HG03064 (cell line): ENCODE measurements at regions not wholly inside any gene's neighbourhood (a gene's known extent, or its start where the extent isn't known, plus 50 kb on each side); places are given as distances from the start of the nearest gene placed in this dataset.
"Not testable (repeated sequence)": the region's sequence is repeated elsewhere in the genome, so short reads cannot be mapped to it uniquely, and the experiment has no call there.

Experiments used
- ATAC-seq: cut with Tn5 transposase; IDR thresholded peaks from one replicate; pipeline ENCODE4 v1.9.1; 2021; ENCODE audit warnings: low read depth; ENCODE audit not compliant: unreplicated experiment

DNA sequence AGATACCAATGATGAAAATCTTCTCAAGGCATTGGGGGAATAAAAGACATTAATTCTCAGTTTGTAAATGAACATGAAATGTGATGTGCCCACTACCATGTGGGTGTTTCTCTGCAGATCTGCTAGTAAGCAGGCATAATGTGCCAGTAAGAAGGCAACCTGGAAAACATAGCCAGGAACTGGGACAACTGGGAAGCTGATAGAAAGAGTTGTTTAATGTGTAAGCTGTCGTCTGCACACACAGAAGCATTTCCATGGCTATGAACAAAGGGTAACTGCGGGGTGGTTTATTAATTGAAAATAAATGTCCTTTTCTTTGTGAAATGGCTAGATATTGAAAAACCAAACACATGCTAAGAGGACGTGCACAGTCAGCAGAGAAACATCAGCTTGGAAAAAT, 52.0 kb downstream of the ZC3H11B start:
- ATAC-seq = no peak

- ATAC-seq = no peak
Measured at GRCh38 chr1:219559899-219560298, 53.0 kb downstream of the ZC3H11B start.

DNA sequence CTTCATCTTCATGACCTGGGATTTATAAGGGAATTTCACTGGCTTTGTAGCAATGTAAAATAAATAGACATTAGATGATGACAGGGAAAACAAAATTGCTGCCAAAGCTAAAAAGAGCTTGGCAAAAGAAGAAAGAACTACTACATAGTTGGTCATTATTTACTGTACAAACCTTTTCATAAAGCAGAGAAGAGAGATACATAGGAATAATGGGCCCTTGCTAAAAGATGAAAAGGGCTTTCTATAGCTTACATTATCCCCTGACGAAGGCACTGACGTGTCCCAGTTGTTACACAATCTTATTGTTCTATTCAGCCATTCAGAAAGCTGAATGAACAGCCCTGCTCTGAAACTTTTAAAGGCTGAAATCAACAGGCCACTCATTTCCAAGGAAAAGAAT, 57.1 kb downstream of the ZC3H11B start:
- no peak for ATAC-seq

DNA sequence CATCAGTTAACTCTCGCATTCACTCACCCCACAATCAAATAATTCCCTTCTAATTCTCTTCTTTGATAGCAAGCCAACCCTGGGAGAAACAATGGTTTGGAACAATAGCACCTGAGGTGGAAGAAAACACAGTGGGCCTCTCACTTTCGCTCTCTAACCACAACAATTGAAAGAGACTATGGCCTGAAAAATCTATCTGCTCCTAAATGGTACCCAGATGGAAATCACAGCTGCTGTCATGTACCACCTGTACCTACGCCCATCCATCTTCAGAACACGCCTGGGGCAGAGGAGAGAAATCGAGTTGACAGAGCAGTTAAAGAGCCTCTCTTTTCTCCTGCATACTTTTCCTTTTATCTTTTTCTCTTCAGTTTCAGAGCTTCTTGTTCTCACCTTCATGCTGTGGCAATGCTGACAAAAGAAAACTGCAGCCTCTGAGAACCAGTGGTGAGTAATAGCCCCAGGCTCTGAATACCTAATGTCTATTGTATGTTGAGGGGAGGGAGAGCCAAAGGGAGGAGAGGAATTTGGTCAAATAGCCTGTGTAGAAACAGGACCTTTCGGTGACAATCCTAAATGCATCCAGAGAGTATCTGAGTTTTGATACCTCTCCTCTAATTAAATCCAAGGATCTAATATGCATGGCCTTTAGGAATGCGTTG, 57.7 kb downstream of the ZC3H11B start:
- ATAC-seq = no peak

- ATAC-seq = no peak
Measured at GRCh38 chr1:219553934-219554502, 58.9 kb downstream of the ZC3H11B start.

GRCh38 chr1:219550201-219550600, 62.7 kb downstream of the ZC3H11B start:
- no peak for ATAC-seq

DNA sequence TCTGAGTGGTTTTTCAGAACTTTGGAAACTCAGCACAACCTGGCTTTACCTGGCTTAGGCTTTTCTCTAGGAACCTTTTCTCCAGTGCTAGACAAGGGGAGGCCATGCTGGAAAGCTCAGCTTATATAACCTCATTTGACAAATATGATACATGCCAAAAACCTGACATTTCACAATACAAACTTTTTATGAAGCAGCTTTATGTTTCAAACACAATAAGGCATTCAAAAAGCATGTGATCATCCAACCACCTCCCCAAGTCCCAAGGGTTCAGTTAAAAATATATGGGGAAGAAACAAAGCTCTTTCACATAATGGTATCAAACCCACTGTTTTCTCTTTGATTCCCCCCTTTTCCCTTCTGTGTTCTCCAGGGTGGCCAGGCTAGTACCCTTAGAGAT, 63.7 kb downstream of the ZC3H11B start:
- ATAC-seq = no peak

- no peak for ATAC-seq
Measured at GRCh38 chr1:219548386-219548785, 64.5 kb downstream of the ZC3H11B start.

- not testable (repeated sequence) for ATAC-seq
Measured at GRCh38 chr1:219545756-219546155, 67.1 kb downstream of the ZC3H11B start.

GRCh38 chr1:219544163-219544846, 68.6 kb downstream of the ZC3H11B start:
- ATAC-seq = no peak

DNA sequence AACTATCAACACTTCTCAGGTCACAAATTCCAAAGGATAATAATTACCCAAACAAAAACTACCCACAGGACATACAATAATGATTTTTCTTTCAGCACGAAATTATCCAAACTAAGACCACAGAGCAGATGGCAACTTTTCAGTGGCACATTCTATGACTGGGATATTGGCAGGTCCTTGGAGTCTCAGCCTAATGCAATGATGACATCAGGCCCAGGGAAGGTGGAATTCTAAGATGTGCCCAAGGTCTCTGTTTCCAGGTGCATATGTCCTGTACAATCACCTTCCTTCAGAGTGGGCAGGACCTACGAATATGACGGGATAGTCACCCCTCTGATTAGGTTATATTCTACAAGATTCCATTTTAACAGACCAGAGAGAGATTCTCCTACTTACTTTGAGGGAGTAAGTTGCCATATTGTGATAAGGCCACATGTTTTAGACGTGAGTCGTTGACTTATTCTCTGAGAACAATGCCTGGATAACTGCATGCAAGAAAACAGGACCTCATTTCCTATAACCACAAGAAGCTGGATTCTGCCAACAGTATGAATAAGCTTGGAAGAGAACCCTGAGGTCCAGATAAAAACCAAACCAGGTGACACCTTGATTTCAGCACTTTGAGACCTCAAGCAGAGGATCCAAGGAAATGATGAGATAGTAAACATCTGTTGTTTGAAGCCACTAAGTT, 69.9 kb downstream of the ZC3H11B start:
- no peak for ATAC-seq

DNA sequence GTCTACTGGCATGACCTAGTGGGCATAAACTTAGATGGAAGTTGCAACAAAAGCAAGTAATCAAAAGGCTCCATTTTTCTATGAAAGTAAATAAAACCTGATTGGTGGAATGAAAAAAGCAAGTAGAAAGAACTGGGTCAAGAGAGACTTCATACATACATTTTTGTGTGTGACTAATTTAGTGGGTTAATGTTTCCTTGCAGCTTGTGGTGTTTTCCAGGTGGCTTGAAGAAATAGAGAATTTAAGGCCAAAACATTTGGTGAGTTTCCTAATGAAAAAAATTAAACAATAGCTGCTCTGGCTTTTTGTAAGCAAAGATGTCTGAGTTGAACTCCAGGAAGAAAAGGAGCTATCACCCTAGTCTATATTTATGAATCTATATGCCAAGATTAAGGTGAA, 71.0 kb downstream of the ZC3H11B start:
- ATAC-seq = no peak

- no peak for ATAC-seq
Measured at GRCh38 chr1:219539645-219540254, 73.2 kb downstream of the ZC3H11B start.

DNA sequence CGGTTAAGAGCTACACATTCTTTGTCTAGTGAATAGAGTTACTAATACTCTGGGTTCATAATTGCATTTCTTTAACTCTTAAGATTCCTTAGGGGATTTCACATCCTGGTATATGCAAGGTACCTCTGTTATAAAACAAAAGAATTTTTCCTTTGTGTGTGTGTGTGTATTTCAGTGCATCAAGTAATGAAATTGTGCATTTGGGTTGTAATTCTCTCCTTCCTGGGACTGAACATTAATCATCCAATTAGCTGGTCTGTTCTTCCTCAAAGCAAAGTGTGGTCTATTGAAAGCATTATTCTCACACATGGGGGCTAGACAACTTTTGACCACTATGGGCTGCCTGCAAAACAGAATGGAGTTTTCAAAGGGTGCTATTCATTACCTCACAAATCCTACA, 74.0 kb downstream of the ZC3H11B start:
- ATAC-seq = no peak

GRCh38 chr1:219537223-219537631, 75.7 kb downstream of the ZC3H11B start:
- no peak for ATAC-seq

GRCh38 chr1:219536038-219536437, 76.9 kb downstream of the ZC3H11B start:
- no peak for ATAC-seq

- ATAC-seq = no peak
Measured at GRCh38 chr1:219534991-219535390, 77.9 kb downstream of the ZC3H11B start.

- no peak for ATAC-seq
Measured at GRCh38 chr1:219533280-219533679, 79.6 kb downstream of the ZC3H11B start.

DNA sequence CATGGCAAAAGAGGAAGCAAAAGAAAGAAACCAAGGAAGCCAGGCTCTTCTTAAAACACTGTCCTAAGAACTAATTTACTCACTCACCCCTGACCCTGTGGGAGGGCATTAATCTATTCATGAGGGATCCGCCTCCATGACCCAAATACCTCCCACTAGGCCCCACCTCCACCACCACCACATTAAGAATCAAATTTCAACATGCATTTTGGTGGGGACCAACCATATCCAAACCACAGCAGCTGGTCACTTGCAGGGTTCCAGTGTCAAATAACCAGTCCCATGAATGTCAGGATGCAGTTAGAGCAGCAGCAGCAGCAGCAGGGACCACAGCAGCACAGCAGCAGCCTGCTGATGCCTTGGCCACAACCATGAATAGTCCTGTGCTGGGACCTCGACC, 83.8 kb downstream of the ZC3H11B start:
- no peak for ATAC-seq

DNA sequence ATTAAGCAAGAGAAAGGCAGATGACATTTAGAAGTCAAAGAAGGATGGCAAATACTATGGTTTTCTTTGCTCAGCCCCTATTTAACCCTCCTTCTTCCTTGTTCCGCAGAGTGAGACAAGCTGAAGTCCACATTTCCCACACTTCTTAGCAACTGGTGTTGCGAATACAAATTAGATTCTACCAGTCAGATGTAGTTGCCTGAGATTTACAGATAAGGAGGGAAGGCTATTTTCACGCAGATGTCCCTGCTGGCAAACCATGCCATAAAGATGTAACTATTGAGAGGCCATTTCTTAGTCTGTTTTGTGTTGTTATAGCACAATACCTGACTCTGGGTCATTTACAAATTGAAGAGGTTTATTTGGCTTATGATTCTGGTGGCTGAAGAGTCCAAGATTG, 84.3 kb downstream of the ZC3H11B start:
- ATAC-seq = no peak

GRCh38 chr1:219527994-219528393, 84.9 kb downstream of the ZC3H11B start:
- ATAC-seq = no peak
